ENCODE measurements at regions not wholly inside any gene's neighbourhood (a gene's known extent, or its start where the extent isn't known, plus 50 kb on each side); places are given as distances from the start of the nearest gene placed in this dataset.

DNA sequence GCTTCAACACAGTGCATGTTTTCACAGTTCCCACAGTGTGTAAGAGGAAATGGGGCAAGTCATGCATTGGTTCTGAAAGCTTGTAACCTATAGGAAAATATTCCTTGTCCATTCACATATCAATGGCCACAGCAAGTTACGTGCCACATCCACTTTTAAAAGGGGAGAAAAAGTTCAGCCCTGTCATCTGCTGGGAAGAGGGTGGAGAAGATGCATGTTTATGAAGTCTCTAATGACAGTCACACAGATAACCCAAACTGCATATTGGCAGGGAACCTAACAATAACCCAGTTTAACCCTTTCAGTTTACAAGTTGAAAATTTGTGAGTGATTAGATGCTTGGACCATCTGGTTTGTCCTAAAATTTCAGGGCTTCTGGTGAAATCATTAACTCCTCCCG lies 159.3 kb downstream of the MTRR start:
- Histone ChIP-seq H3K36me3 (ENCODE audit: insufficient read depth) (no peaks in the 10 kb centered on the region), H2AFZ (ENCODE audit: low read depth) (no peak overlapping the region), H3K79me2 (ENCODE audit: insufficient read depth, low read depth) (no peaks in the 10 kb centered on the region), H3K27me3 (ENCODE audit: insufficient read depth, low read depth) (no peaks in the 10 kb centered on the region), H3K27ac (no peak overlapping the region), H3K4me1 (ENCODE audit: low read depth, poor library complexity, severe bottlenecking) (no peaks in the 10 kb centered on the region), H4K20me1 (ENCODE audit: insufficient read depth) (no peaks in the 10 kb centered on the region), H3K9ac (no peak overlapping the region), H3K4me3 (IDR thresholded peaks at IDR 0.05; ENCODE audit: insufficient read depth, low read depth, low read length) (no peak overlapping the region), H3K4me2 (no peak overlapping the region)
- TF ChIP-seq, protein P1, sequence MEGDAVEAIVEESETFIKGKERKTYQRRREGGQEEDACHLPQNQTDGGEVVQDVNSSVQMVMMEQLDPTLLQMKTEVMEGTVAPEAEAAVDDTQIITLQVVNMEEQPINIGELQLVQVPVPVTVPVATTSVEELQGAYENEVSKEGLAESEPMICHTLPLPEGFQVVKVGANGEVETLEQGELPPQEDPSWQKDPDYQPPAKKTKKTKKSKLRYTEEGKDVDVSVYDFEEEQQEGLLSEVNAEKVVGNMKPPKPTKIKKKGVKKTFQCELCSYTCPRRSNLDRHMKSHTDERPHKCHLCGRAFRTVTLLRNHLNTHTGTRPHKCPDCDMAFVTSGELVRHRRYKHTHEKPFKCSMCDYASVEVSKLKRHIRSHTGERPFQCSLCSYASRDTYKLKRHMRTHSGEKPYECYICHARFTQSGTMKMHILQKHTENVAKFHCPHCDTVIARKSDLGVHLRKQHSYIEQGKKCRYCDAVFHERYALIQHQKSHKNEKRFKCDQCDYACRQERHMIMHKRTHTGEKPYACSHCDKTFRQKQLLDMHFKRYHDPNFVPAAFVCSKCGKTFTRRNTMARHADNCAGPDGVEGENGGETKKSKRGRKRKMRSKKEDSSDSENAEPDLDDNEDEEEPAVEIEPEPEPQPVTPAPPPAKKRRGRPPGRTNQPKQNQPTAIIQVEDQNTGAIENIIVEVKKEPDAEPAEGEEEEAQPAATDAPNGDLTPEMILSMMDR (conservative IDR thresholded peaks at IDR 0.05; ENCODE audit: low read depth, low read length) = no peak

GRCh38 chr5:8033261-8033660 lies 164.3 kb downstream of the MTRR start:
- H3K27me3 ChIP-seq (ENCODE audit: insufficient read depth, low read depth) = no peaks in the 10 kb centered on the region
- H3K4me3 ChIP-seq (IDR thresholded peaks at IDR 0.05; ENCODE audit: insufficient read depth, low read depth, low read length) = no peak overlapping the region
- H3K9ac ChIP-seq = no peak overlapping the region
- no peak overlapping the region for H3K27ac ChIP-seq
- TF ChIP-seq, protein P1 (conservative IDR thresholded peaks at IDR 0.05; ENCODE audit: low read depth, low read length) = no peak
- H4K20me1 ChIP-seq (ENCODE audit: insufficient read depth) = no peaks in the 10 kb centered on the region
- no peak overlapping the region for H2AFZ ChIP-seq (ENCODE audit: low read depth)
- H3K36me3 ChIP-seq (ENCODE audit: insufficient read depth) = no peaks in the 10 kb centered on the region
- no peak overlapping the region for H3K4me2 ChIP-seq
- H3K4me1 ChIP-seq (ENCODE audit: low read depth, poor library complexity, severe bottlenecking) = no peaks in the 10 kb centered on the region
- H3K79me2 ChIP-seq (ENCODE audit: insufficient read depth, low read depth) = no peaks in the 10 kb centered on the region

GRCh38 chr5:8034852-8035251 lies 165.9 kb downstream of the MTRR start:
- TF ChIP-seq, protein P1 (conservative IDR thresholded peaks at IDR 0.05; ENCODE audit: low read depth, low read length) = no peak
- Histone ChIP-seq H3K36me3 (ENCODE audit: insufficient read depth) (no peaks in the 10 kb centered on the region), H3K79me2 (ENCODE audit: insufficient read depth, low read depth) (no peaks in the 10 kb centered on the region), H3K4me2 (no peak overlapping the region), H2AFZ (ENCODE audit: low read depth) (no peak overlapping the region), H3K9ac (no peak overlapping the region), H3K27me3 (ENCODE audit: insufficient read depth, low read depth) (no peaks in the 10 kb centered on the region), H3K27ac (no peak overlapping the region), H3K4me1 (ENCODE audit: low read depth, poor library complexity, severe bottlenecking) (no peaks in the 10 kb centered on the region), H4K20me1 (ENCODE audit: insufficient read depth) (no peaks in the 10 kb centered on the region), H3K4me3 (IDR thresholded peaks at IDR 0.05; ENCODE audit: insufficient read depth, low read depth, low read length) (no peak overlapping the region)

GRCh38 chr5:8048920-8049319 lies 180.0 kb downstream of the MTRR start:
- Histone ChIP-seq H3K9ac (no peak overlapping the region), H2AFZ (ENCODE audit: low read depth) (no peak overlapping the region), H3K27me3 (ENCODE audit: insufficient read depth, low read depth) (no peaks in the 10 kb centered on the region), H3K27ac (no peak overlapping the region), H3K4me2 (no peak overlapping the region), H4K20me1 (ENCODE audit: insufficient read depth) (no peaks in the 10 kb centered on the region), H3K79me2 (ENCODE audit: insufficient read depth, low read depth) (no peaks in the 10 kb centered on the region), H3K4me3 (IDR thresholded peaks at IDR 0.05; ENCODE audit: insufficient read depth, low read depth, low read length) (no peak overlapping the region), H3K4me1 (ENCODE audit: low read depth, poor library complexity, severe bottlenecking) (no peaks in the 10 kb centered on the region), H3K36me3 (ENCODE audit: insufficient read depth) (no peaks in the 10 kb centered on the region)
- TF ChIP-seq, protein P1 (conservative IDR thresholded peaks at IDR 0.05; ENCODE audit: low read depth, low read length) = no peak

Measured in KMS-11 (cell line).